HCT116 (cell line): ENCODE measurements at regions not wholly inside any gene's neighbourhood (a gene's known extent, or its start where the extent isn't known, plus 50 kb on each side); places are given as distances from the start of the nearest gene placed in this dataset.

ENCODE experiments used
- ATAC-seq: fragments of 200-7000 bp; cut with Tn5 transposase; 2 replicates; pipeline ENCODE4 v1.9.1; 2020; ENCODE audit warnings: mild to moderate bottlenecking, moderate library complexity
- BruUV-seq: library from RNA; stranded (reverse); fragments of 400-500 nt; replicated peaks from 2 replicates; lab custom pipeline; 2021; lab: Mats Ljungman, UMichigan
- CTCF ChIA-PET: fragments of 300-600 bp; sonication (Branson Sonifier 250); formaldehyde crosslinking; loops from one replicate; lab custom pipeline; 2021; ENCODE audit warnings: antibody characterized with exemption; lab: Charles Lee
- POLR2A ChIA-PET: fragments of 300-600, 350-600 bp; sonication (Branson Sonifier 250); formaldehyde crosslinking; loops from one replicate; lab custom pipeline; 2021; ENCODE audit warnings: antibody characterized with exemption; lab: Charles Lee
- RAD21 ChIA-PET, 2 experiments: fragments of 300-600 bp; sonication (Branson Sonifier 250); formaldehyde crosslinking; loops; one replicate each; lab custom pipeline; 2023; ENCODE audit warnings: low total read pairs in 2 of 2; ENCODE audit not compliant: uncharacterized antibody in 2 of 2, unreplicated experiment in 2 of 2, low non-redundant PET in 1 of 2; lab: Charles Lee
- DNase-seq: peaks from one replicate; pipeline ENCODE4 v3.0.0-alpha.2; 2010; ENCODE audit warnings: low read depth, low spot score
- H2AFZ ChIP-seq: fragments of 200-600 bp; shearing (Covaris generic), sonication (generic); 2 replicates; pipeline ENCODE4 v1.6.1; 2017; ENCODE audit warnings: low read depth, mixed run types, mixed read lengths, antibody characterized with exemption, low read length; ENCODE audit not compliant: poor library complexity, severe bottlenecking
- H3K27ac ChIP-seq: 2 replicates; pipeline ENCODE4 v1.5.1; 2012; ENCODE audit warnings: low read depth, low read length
- H3K27me3 ChIP-seq: fragments of 200-600 bp; sonication (generic); 2 replicates; pipeline ENCODE4 v1.6.1; 2016; ENCODE audit warnings: mixed run types, low read length, mixed read lengths; ENCODE audit not compliant: insufficient read depth
- H3K36me3 ChIP-seq, 2 experiments: fragments of 200-500 bp in 1 of 2; fragments of 200-600 bp in 1 of 2; sonication (Bioruptor generic) in 1 of 2; sonication (generic) in 1 of 2; 2 replicates each; pipeline versions ENCODE4 v1.5.1 to v1.6.1; 2014 to 2016; ENCODE audit warnings: low read length in 2 of 2, inconsistent platforms in 1 of 2, mixed read lengths in 1 of 2, mixed run types in 1 of 2; ENCODE audit not compliant: insufficient read depth in 2 of 2, control insufficient read depth in 1 of 2
- H3K4me1 ChIP-seq, 2 experiments: fragments of 200-600 bp in 1 of 2; sonication (generic) in 1 of 2; 2 replicates each; pipeline versions ENCODE4 v1.5.1 to v1.6.1; 2012 to 2017; ENCODE audit warnings: low read length in 2 of 2, inconsistent platforms in 1 of 2, mild to moderate bottlenecking in 1 of 2, mixed read lengths in 1 of 2, mixed run types in 1 of 2, moderate library complexity in 1 of 2; ENCODE audit not compliant: insufficient read depth in 2 of 2, control insufficient read depth in 1 of 2
- H3K4me2 ChIP-seq: fragments of 200-600 bp; sonication (generic); 2 replicates; pipeline ENCODE4 v1.6.1; 2017; ENCODE audit warnings: mixed run types, low read length, mixed read lengths
- H3K4me3 ChIP-seq, 2 experiments: fragments of 200-600 bp in 1 of 2; sonication (generic) in 1 of 2; replicated peaks in 1 of 2; 2 replicates each; pipeline ENCODE4 v1.5.1; 2011 to 2016; ENCODE audit warnings: low read length in 2 of 2, control low read depth in 1 of 2, low read depth in 1 of 2, mild to moderate bottlenecking in 1 of 2, mixed read lengths in 1 of 2, mixed run types in 1 of 2
- H3K79me2 ChIP-seq: fragments of 200-600 bp; sonication (generic); 2 replicates; pipeline ENCODE4 v1.6.1; 2017; ENCODE audit warnings: mild to moderate bottlenecking, mixed run types, low read length, moderate library complexity, mixed read lengths; ENCODE audit not compliant: insufficient read depth
- H3K9ac ChIP-seq: fragments of 200-600 bp; sonication (generic); 2 replicates; pipeline ENCODE4 v1.6.1; 2016; ENCODE audit warnings: low read length, mixed read lengths
- H3K9me2 ChIP-seq: fragments of 200-600 bp; sonication (generic), shearing (Covaris generic); 2 replicates; pipeline ENCODE4 v1.6.1; 2017; ENCODE audit warnings: mixed run types, mild to moderate bottlenecking, moderate library complexity; ENCODE audit not compliant: insufficient read depth
- H3K9me3 ChIP-seq, 2 experiments: fragments of 200-500 bp in 1 of 2; fragments of 200-600 bp in 1 of 2; sonication (Bioruptor generic) in 1 of 2; sonication (generic) in 1 of 2; 2 replicates each; pipeline ENCODE4 v1.6.1; 2014 to 2017; ENCODE audit warnings: low read length in 2 of 2, mixed read lengths in 2 of 2, inconsistent platforms in 1 of 2, low read depth in 1 of 2, mild to moderate bottlenecking in 1 of 2, mixed run types in 1 of 2, moderate library complexity in 1 of 2; ENCODE audit not compliant: control insufficient read depth in 1 of 2, insufficient read depth in 1 of 2
- H4K20me1 ChIP-seq: fragments of 200-600 bp; sonication (generic), shearing (Covaris generic); 2 replicates; pipeline ENCODE4 v1.6.1; 2017; ENCODE audit warnings: mixed run types, mild to moderate bottlenecking, moderate library complexity; ENCODE audit not compliant: insufficient read depth
- CEBPB ChIP-seq: IDR thresholded peaks from 2 replicates; pipeline ENCODE4 v1.6.1; 2012; ENCODE audit warnings: low read depth
- EZH2 ChIP-seq: fragments of 200-600 bp; sonication (generic); IDR thresholded peaks from 2 replicates; pipeline ENCODE4 v1.6.1; 2017; ENCODE audit warnings: antibody characterized with exemption, mixed run types
- EZH2phosphoT487 ChIP-seq: fragments of 200-600 bp; IDR thresholded peaks from 2 replicates; pipeline ENCODE4 v1.6.1; 2018; ENCODE audit warnings: antibody characterized with exemption, borderline replicate concordance
- FOSL1 ChIP-seq: IDR thresholded peaks from 2 replicates; pipeline ENCODE4 v1.6.1; 2012; ENCODE audit warnings: low read depth
- POLR2AphosphoS5 ChIP-seq: IDR thresholded peaks from 2 replicates; pipeline ENCODE4 v1.6.1; 2011; ENCODE audit warnings: mild to moderate bottlenecking, low read depth, low read length, moderate library complexity
- SIN3A ChIP-seq: IDR thresholded peaks from 2 replicates; pipeline ENCODE4 v1.6.1; 2012; ENCODE audit warnings: low read depth
- SRF ChIP-seq: IDR thresholded peaks from 2 replicates; pipeline ENCODE4 v1.6.1; 2012; ENCODE audit warnings: low read depth
- TCF7L2 ChIP-seq: IDR thresholded peaks from 2 replicates; pipeline ENCODE4 v1.7.0; 2011; ENCODE audit warnings: borderline replicate concordance, inconsistent platforms; ENCODE audit not compliant: insufficient read depth, insufficient read length; ENCODE audit errors: extremely low read depth
- ZFX ChIP-seq: fragments of 450-650 bp; IDR thresholded peaks from 2 replicates; pipeline ENCODE4 v1.6.1; 2017
- intact Hi-C: fragments of 100-400 bp; cut with micrococcal nuclease; formaldehyde crosslinking; loops from 2 replicates; pipeline ENCODE4 v1.10.0; 2022
- TF ChIP-seq, protein P1 (sequence below): IDR thresholded peaks from 2 replicates; pipeline ENCODE4 v1.6.1; 2012; ENCODE audit warnings: low read depth
- TF ChIP-seq, protein P2 (sequence below): IDR thresholded peaks from 2 replicates; pipeline ENCODE4 v1.6.1; 2012
- TF ChIP-seq, protein P3 (sequence below): IDR thresholded peaks from 2 replicates; pipeline ENCODE4 v1.6.1; 2011; ENCODE audit warnings: mild to moderate bottlenecking, low read length, moderate library complexity; ENCODE audit not compliant: insufficient replicate concordance; ENCODE audit errors: extremely low read depth

DNA sequence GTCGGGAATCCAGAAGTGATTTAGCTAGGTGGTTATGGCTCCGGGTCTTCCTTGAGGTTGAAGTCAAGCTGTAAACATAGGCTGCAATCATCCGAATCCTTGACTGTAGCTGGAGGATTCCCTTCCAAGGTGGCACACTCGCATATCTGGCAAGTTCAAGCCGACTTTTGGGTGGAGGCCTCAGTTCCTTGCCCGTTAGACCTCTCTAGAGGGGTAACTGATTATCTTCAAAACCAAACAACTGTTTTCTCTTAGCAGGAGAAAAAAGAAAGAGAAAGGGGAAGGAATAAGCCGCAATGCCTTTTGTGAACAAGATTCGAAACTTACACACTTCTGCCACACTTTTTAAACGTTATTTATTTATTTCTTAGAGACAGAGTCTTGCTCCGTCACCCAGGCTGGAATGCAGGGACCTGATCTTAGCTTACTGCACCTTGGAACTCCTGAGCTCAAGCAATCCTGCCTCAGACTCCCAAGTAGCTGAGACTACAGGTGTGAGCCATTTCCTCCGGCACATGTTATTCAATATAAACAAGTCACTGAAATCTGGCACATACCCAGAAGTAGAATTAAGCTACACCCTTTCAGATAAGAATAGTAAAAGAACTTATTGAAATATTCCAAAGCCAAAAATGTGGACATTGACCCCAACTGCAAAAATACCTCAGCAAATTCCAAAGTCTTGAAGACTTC lies 76.3 kb downstream of the HFE start:
- no peak overlapping the region for H3K9ac ChIP-seq

More for the DNA sequence above, 76.3 kb downstream of the HFE start:
- ChIA-PET CTCF (no interaction called here), POLR2A (interaction anchor here (1.5 to 2.5 kb wide), 2 partner anchors 36 to 40 kb away, joined by 3 to 10 read pairs; a partner anchor contains a TSS)
- no peaks in the 10 kb centered on the region for H4K20me1 ChIP-seq
- intact Hi-C loops, result no loop called here
- no peak for TF ChIP-seq CEBPB
- TF ChIP-seq, protein P1, sequence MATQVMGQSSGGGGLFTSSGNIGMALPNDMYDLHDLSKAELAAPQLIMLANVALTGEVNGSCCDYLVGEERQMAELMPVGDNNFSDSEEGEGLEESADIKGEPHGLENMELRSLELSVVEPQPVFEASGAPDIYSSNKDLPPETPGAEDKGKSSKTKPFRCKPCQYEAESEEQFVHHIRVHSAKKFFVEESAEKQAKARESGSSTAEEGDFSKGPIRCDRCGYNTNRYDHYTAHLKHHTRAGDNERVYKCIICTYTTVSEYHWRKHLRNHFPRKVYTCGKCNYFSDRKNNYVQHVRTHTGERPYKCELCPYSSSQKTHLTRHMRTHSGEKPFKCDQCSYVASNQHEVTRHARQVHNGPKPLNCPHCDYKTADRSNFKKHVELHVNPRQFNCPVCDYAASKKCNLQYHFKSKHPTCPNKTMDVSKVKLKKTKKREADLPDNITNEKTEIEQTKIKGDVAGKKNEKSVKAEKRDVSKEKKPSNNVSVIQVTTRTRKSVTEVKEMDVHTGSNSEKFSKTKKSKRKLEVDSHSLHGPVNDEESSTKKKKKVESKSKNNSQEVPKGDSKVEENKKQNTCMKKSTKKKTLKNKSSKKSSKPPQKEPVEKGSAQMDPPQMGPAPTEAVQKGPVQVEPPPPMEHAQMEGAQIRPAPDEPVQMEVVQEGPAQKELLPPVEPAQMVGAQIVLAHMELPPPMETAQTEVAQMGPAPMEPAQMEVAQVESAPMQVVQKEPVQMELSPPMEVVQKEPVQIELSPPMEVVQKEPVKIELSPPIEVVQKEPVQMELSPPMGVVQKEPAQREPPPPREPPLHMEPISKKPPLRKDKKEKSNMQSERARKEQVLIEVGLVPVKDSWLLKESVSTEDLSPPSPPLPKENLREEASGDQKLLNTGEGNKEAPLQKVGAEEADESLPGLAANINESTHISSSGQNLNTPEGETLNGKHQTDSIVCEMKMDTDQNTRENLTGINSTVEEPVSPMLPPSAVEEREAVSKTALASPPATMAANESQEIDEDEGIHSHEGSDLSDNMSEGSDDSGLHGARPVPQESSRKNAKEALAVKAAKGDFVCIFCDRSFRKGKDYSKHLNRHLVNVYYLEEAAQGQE, result no peak
- TF ChIP-seq, protein P2, sequence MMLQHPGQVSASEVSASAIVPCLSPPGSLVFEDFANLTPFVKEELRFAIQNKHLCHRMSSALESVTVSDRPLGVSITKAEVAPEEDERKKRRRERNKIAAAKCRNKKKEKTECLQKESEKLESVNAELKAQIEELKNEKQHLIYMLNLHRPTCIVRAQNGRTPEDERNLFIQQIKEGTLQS, result no peak
- TF ChIP-seq EZH2phosphoT487, result no peak
- no peak for TF ChIP-seq TCF7L2
- no peak for TF ChIP-seq POLR2AphosphoS5
- no peak for TF ChIP-seq EZH2
- TF ChIP-seq FOSL1, result no peak
- no peak for TF ChIP-seq ZFX
- no peak for TF ChIP-seq SRF
- TF ChIP-seq SIN3A, result no peak
- TF ChIP-seq, protein P3, sequence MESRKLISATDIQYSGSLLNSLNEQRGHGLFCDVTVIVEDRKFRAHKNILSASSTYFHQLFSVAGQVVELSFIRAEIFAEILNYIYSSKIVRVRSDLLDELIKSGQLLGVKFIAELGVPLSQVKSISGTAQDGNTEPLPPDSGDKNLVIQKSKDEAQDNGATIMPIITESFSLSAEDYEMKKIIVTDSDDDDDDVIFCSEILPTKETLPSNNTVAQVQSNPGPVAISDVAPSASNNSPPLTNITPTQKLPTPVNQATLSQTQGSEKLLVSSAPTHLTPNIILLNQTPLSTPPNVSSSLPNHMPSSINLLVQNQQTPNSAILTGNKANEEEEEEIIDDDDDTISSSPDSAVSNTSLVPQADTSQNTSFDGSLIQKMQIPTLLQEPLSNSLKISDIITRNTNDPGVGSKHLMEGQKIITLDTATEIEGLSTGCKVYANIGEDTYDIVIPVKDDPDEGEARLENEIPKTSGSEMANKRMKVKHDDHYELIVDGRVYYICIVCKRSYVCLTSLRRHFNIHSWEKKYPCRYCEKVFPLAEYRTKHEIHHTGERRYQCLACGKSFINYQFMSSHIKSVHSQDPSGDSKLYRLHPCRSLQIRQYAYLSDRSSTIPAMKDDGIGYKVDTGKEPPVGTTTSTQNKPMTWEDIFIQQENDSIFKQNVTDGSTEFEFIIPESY, result no peak
- TF ChIP-seq, all 23 proteins: peak for 0
- Histone ChIP-seq H2AFZ (no peak overlapping the region), H3K9me2 (no peaks in the 10 kb centered on the region), H3K27me3 (no peaks in the 10 kb centered on the region), H3K27ac (no peak overlapping the region), H3K4me2 (no peak overlapping the region), H3K36me3 (no peaks in the 10 kb centered on the region), H3K4me3 (no peak overlapping the region), H3K9me3 (no peaks in the 10 kb centered on the region), H3K79me2 (0 out of 2 replicates have a peak, but pooled peaks cover 4% of the 10 kb centered on the region), H3K4me1 (peaks cover 19 to 36% of the 10 kb centered on the region in 2 experiments)
- DNase-seq, result no peak
- RAD21 ChIA-PET, result no interaction called here
- no peak for ATAC-seq
- no TSS peak for BruUV-seq
